ENCODE measurements at regions not wholly inside any gene's neighbourhood (a gene's known extent, or its start where the extent isn't known, plus 50 kb on each side); places are given as distances from the start of the nearest gene placed in this dataset.
"Not testable (repeated sequence)": the region's sequence is repeated elsewhere in the genome, so short reads cannot be mapped to it uniquely, and the experiment has no call there.

DNA sequence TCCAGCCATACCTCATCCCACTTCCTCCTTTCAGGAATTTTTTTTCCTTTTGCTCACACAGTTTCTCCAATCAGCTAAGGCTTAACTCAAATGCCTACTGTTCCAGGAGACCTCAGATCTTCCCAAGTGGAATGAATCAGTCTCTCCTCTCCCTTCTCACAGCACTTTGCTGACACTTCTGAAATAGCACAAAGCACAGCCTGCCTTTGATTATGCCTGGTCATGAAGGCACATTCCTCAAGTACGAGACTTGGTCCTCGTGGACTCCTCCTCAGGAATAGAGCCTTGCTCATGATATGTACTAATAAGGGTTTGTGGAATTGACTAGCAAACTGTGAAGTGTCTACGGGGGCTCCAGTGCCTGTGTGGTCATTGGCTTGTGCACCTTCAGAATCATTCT is 176.7 kb upstream of the TENM4 start:
- TF ChIP-seq, protein P1, sequence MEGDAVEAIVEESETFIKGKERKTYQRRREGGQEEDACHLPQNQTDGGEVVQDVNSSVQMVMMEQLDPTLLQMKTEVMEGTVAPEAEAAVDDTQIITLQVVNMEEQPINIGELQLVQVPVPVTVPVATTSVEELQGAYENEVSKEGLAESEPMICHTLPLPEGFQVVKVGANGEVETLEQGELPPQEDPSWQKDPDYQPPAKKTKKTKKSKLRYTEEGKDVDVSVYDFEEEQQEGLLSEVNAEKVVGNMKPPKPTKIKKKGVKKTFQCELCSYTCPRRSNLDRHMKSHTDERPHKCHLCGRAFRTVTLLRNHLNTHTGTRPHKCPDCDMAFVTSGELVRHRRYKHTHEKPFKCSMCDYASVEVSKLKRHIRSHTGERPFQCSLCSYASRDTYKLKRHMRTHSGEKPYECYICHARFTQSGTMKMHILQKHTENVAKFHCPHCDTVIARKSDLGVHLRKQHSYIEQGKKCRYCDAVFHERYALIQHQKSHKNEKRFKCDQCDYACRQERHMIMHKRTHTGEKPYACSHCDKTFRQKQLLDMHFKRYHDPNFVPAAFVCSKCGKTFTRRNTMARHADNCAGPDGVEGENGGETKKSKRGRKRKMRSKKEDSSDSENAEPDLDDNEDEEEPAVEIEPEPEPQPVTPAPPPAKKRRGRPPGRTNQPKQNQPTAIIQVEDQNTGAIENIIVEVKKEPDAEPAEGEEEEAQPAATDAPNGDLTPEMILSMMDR (IDR thresholded peaks at IDR 0.05): no peak
- TF ChIP-seq POLR2A (IDR thresholded peaks at IDR 0.05): no peak
- Histone ChIP-seq H3K9me3 (no peaks in the 10 kb centered on the region), H3K27ac (peak overlapping the region in 1 of 4 donors; percentile 36), H3K4me1 (peaks cover 0 to 26% (median 7%) of the 10 kb centered on the region in 3 donors), H3K36me3 (no peaks in the 10 kb centered on the region), H3K27me3 (no peaks in the 10 kb centered on the region), H3K4me3 (no peak overlapping the region)
- no peak for DNase-seq
- WGBS, 2 donors: 44 to 69% methylated on average over 2 to 3 of the region's 3 CpGs
- intact Hi-C loops (cut with DNase I): no loop called here

GRCh38 chr11:79616392-79616851 is 175.6 kb upstream of the TENM4 start:
- Histone ChIP-seq H3K4me1 (peaks cover 0 to 34% (median 14%) of the 10 kb centered on the region in 3 donors), H3K4me3 (no peak overlapping the region), H3K36me3 (no peaks in the 10 kb centered on the region), H3K27me3 (no peaks in the 10 kb centered on the region), H3K9me3 (no peaks in the 10 kb centered on the region), H3K27ac (peak overlapping the region in 1 of 4 donors; percentile 36)
- no peak for TF ChIP-seq POLR2A (IDR thresholded peaks at IDR 0.05)
- TF ChIP-seq, protein P1 (IDR thresholded peaks at IDR 0.05): no peak
- DNase-seq: no peak
- intact Hi-C loops (cut with DNase I): no loop called here
- 36 to 37% methylated on average over 3 of the region's 3 CpGs for WGBS, 2 donors

DNA sequence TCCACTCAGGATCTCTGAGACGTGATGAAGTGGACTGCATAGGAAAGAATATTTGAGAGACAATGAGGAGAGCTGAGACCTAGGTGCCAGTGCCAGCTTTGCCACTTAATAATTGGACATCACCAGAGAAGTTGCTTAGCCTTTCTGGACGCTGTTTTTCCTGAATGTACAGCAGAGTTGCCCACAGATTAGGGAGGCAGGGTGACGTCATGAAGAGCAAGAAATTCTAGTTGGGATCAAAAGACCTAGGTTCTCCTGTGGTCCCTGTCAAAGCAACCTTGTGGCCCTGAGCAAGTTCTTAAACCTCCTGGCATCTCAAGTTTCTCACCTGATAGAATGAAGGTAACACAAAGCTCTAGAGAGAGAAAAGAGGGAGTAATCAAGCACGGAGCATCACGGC is 174.6 kb upstream of the TENM4 start:
- no peak overlapping the region for H3K4me3 ChIP-seq
- intact Hi-C loops (cut with DNase I): no loop called here
- no peak for DNase-seq
- H3K4me1 ChIP-seq: peaks cover 0 to 44% (median 15%) of the 10 kb centered on the region in 3 donors
- no peaks in the 10 kb centered on the region for H3K36me3 ChIP-seq
- 77 to 81% methylated on average over 5 of the region's 5 CpGs for WGBS, 2 donors
- H3K27ac ChIP-seq: peak overlapping the region in 1 of 4 donors; percentile 36
- H3K27me3 ChIP-seq: no peaks in the 10 kb centered on the region
- no peaks in the 10 kb centered on the region for H3K9me3 ChIP-seq
- no peak for TF ChIP-seq POLR2A (IDR thresholded peaks at IDR 0.05)

DNA sequence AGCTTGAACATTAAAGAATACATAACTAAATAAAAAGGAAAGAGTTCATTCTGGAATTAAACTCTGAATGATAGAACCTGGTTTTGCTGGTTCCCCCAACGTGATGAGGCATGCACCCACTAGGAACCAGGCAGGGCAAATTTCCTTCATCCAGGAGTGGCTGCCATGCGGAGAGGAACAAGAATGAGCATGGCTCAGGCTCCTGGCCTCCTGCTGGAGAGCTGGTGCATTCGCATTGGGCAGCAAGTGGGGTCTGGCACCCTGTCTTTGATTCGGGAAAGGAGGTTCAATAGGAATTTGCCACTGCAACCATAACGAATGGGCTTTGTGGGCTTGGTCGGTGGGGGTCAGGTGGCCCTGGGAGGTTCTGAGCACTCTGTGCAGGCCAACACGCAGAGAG is 169.8 kb upstream of the TENM4 start:
- DNase-seq: no peak
- peaks cover 0 to 37% (median 8%) of the 10 kb centered on the region in 3 donors for H3K4me1 ChIP-seq
- H3K36me3 ChIP-seq: no peaks in the 10 kb centered on the region
- 52 to 58% methylated on average over 5 of the region's 7 CpGs for WGBS, 2 donors
- H3K27ac ChIP-seq: peak overlapping the region in 3 of 4 donors; percentile 56 to 80 (median 67)
- no peak overlapping the region for H3K4me3 ChIP-seq
- no peak for TF ChIP-seq POLR2A (IDR thresholded peaks at IDR 0.05)
- TF ChIP-seq, protein P1 (IDR thresholded peaks at IDR 0.05): peak in 5 of 6 experiments; percentile 16 to 80 (median 51)
- intact Hi-C loops (cut with DNase I): no loop called here
- H3K27me3 ChIP-seq: no peaks in the 10 kb centered on the region
- no peaks in the 10 kb centered on the region for H3K9me3 ChIP-seq

GRCh38 chr11:79610139-79610538 is 169.3 kb upstream of the TENM4 start:
- Histone ChIP-seq H3K9me3 (no peaks in the 10 kb centered on the region), H3K27ac (peak overlapping the region; percentile 19 to 80 (median 62)), H3K4me3 (no peak overlapping the region), H3K4me1 (peaks cover 0 to 34% (median 8%) of the 10 kb centered on the region in 3 donors), H3K27me3 (no peaks in the 10 kb centered on the region), H3K36me3 (no peaks in the 10 kb centered on the region)
- 17 to 22% methylated on average over 1 of the region's 1 CpG for WGBS, 2 donors
- TF ChIP-seq, protein P1 (IDR thresholded peaks at IDR 0.05): no peak
- no peak for TF ChIP-seq POLR2A (IDR thresholded peaks at IDR 0.05)
- no peak for DNase-seq
- intact Hi-C loops (cut with DNase I): no loop called here

GRCh38 chr11:79609511-79609910 is 168.7 kb upstream of the TENM4 start:
- Histone ChIP-seq H3K9me3 (no peaks in the 10 kb centered on the region), H3K36me3 (no peaks in the 10 kb centered on the region), H3K4me1 (peaks cover 0 to 34% (median 8%) of the 10 kb centered on the region in 3 donors), H3K4me3 (no peak overlapping the region), H3K27ac (peak overlapping the region in 3 of 4 donors; percentile 56 to 80 (median 67)), H3K27me3 (no peaks in the 10 kb centered on the region)
- intact Hi-C loops (cut with DNase I): no loop called here
- 55 to 68% methylated on average over 2 of the region's 2 CpGs for WGBS, 2 donors
- TF ChIP-seq, protein P1 (IDR thresholded peaks at IDR 0.05): no peak
- no peak for TF ChIP-seq POLR2A (IDR thresholded peaks at IDR 0.05)
- no peak for DNase-seq

DNA sequence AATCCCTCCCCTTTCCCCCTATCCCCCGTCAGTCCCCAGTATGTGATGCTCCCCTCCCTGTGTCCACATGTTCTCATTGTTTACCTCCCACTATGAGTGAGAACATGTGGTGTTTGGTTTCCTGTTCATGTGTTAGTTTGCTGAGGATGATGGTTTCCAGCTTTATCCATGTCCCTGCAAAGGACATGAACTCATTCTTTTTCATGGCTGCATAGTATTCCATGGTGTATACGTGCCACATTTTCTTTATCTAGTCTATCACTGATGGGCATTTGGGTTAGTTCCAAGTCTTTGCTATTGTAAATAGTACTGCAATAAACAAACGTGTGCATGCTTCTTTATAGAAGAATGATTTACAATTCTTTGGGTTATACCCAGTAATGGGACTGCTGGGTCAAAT is 165.6 kb upstream of the TENM4 start:
- H3K27me3 ChIP-seq; H3K9me3 ChIP-seq; H3K36me3 ChIP-seq; H3K27ac ChIP-seq; DNase-seq; H3K4me3 ChIP-seq; intact Hi-C loops (cut with DNase I): not testable (repeated sequence)
- H3K4me1 ChIP-seq: peaks cover 0 to 26% (median 1%) of the 10 kb centered on the region in 3 donors
- WGBS, 2 donors: 65 to 71% methylated on average over 3 of the region's 3 CpGs
